ENCODE measurements at regions not wholly inside any gene's neighbourhood (a gene's known extent, or its start where the extent isn't known, plus 50 kb on each side); places are given as distances from the start of the nearest gene placed in this dataset.

GRCh38 chr15:91665212-91665611 lies 188.3 kb upstream of the SLCO3A1 start:
- no peak for TF ChIP-seq POLR2AphosphoS5 (IDR thresholded peaks at IDR 0.05; ENCODE audit: insufficient read depth in 1 of 2, low read depth in 1 of 2)
- TF ChIP-seq, protein P1, sequence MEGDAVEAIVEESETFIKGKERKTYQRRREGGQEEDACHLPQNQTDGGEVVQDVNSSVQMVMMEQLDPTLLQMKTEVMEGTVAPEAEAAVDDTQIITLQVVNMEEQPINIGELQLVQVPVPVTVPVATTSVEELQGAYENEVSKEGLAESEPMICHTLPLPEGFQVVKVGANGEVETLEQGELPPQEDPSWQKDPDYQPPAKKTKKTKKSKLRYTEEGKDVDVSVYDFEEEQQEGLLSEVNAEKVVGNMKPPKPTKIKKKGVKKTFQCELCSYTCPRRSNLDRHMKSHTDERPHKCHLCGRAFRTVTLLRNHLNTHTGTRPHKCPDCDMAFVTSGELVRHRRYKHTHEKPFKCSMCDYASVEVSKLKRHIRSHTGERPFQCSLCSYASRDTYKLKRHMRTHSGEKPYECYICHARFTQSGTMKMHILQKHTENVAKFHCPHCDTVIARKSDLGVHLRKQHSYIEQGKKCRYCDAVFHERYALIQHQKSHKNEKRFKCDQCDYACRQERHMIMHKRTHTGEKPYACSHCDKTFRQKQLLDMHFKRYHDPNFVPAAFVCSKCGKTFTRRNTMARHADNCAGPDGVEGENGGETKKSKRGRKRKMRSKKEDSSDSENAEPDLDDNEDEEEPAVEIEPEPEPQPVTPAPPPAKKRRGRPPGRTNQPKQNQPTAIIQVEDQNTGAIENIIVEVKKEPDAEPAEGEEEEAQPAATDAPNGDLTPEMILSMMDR (IDR thresholded peaks at IDR 0.05), result no peak
- TF ChIP-seq POLR2A (IDR thresholded peaks at IDR 0.05), result no peak
